H9 (cell line): ENCODE measurements at regions not wholly inside any gene's neighbourhood (a gene's known extent, or its start where the extent isn't known, plus 50 kb on each side); places are given as distances from the start of the nearest gene placed in this dataset.

ENCODE experiments used
- DNase-seq: peaks from one replicate; pipeline ENCODE4 v3.0.0-alpha.2; 2017
- H2AFZ ChIP-seq: one replicate; pipeline ENCODE4 v1.6.1; 2013; ENCODE audit warnings: mild to moderate bottlenecking, low read length, control low read depth, moderate library complexity
- H2AK5ac ChIP-seq: 2 replicates; pipeline ENCODE4 v1.6.1; 2013; ENCODE audit warnings: low read length, control low read depth, mixed read lengths; ENCODE audit not compliant: insufficient read length
- H2BK120ac ChIP-seq: one replicate; pipeline ENCODE4 v1.6.1; 2013; ENCODE audit warnings: low read depth, mild to moderate bottlenecking, low read length, control low read depth, inconsistent platforms; ENCODE audit not compliant: poor library complexity, severe bottlenecking
- H2BK12ac ChIP-seq: 2 replicates; pipeline ENCODE4 v1.6.1; 2013; ENCODE audit warnings: low read length, control low read depth, mixed read lengths, low read depth; ENCODE audit not compliant: insufficient read length
- H2BK15ac ChIP-seq: 2 replicates; pipeline ENCODE4 v1.6.1; 2013; ENCODE audit warnings: low read depth, low read length, control low read depth
- H2BK20ac ChIP-seq: one replicate; pipeline ENCODE4 v1.6.1; 2013; ENCODE audit warnings: low read depth, mild to moderate bottlenecking, low read length, control low read depth, inconsistent platforms; ENCODE audit not compliant: poor library complexity, severe bottlenecking
- H2BK5ac ChIP-seq: 2 replicates; pipeline ENCODE4 v1.6.1; 2013; ENCODE audit warnings: low read length, control low read depth, mixed read lengths; ENCODE audit not compliant: insufficient read length
- H3K14ac ChIP-seq: 2 replicates; pipeline ENCODE4 v1.6.1; 2013; ENCODE audit warnings: low read length, control low read depth; ENCODE audit not compliant: insufficient read depth
- H3K18ac ChIP-seq: 2 replicates; pipeline ENCODE4 v1.6.1; 2013; ENCODE audit warnings: low read depth, mild to moderate bottlenecking, mixed read lengths, low read length, control low read depth; ENCODE audit not compliant: insufficient read length
- H3K23ac ChIP-seq: 2 replicates; pipeline ENCODE4 v1.6.1; 2013; ENCODE audit warnings: low read length, control low read depth, mixed read lengths, low read depth; ENCODE audit not compliant: insufficient read length
- H3K23me2 ChIP-seq: 2 replicates; pipeline ENCODE4 v1.6.1; 2013; ENCODE audit warnings: low read depth, mild to moderate bottlenecking, mixed read lengths, low read length, control low read depth; ENCODE audit not compliant: insufficient read length, poor library complexity, severe bottlenecking
- H3K27ac ChIP-seq: 2 replicates; pipeline ENCODE4 v1.5.1; 2013; ENCODE audit warnings: low read length, control low read depth, mixed read lengths, low read depth; ENCODE audit not compliant: insufficient read length
- H3K27me3 ChIP-seq: 2 replicates; pipeline ENCODE4 v1.6.1; 2013; ENCODE audit warnings: low read length, control low read depth, inconsistent platforms; ENCODE audit not compliant: insufficient read depth
- H3K4ac ChIP-seq: 2 replicates; pipeline ENCODE4 v1.6.1; 2013; ENCODE audit warnings: low read depth, mild to moderate bottlenecking, control low read depth, inconsistent platforms, low read length, moderate library complexity
- H3K4me1 ChIP-seq: 2 replicates; pipeline ENCODE4 v1.6.1; 2013; ENCODE audit warnings: low read length, control low read depth, inconsistent platforms; ENCODE audit not compliant: insufficient read depth
- H3K4me2 ChIP-seq: 2 replicates; pipeline ENCODE4 v1.6.1; 2013; ENCODE audit warnings: low read length, control low read depth, mixed read lengths; ENCODE audit not compliant: insufficient read length, insufficient read depth
- H3K56ac ChIP-seq: 2 replicates; pipeline ENCODE4 v1.6.1; 2013; ENCODE audit warnings: low read depth, mild to moderate bottlenecking, mixed read lengths, low read length, control low read depth; ENCODE audit not compliant: insufficient read length
- H3K79me1 ChIP-seq: 2 replicates; pipeline ENCODE4 v1.6.1; 2013; ENCODE audit warnings: low read depth, mild to moderate bottlenecking, moderate library complexity, low read length, control low read depth, inconsistent platforms; ENCODE audit not compliant: insufficient read depth, poor library complexity, severe bottlenecking
- H3K79me2 ChIP-seq: 2 replicates; pipeline ENCODE4 v1.6.1; 2013; ENCODE audit warnings: low read length, control low read depth, inconsistent platforms; ENCODE audit not compliant: insufficient read depth
- H3K9ac ChIP-seq: 2 replicates; pipeline ENCODE4 v1.6.1; 2013; ENCODE audit warnings: low read length, control low read depth, mixed read lengths; ENCODE audit not compliant: insufficient read length; ENCODE audit errors: extremely low read depth
- H3K9me3 ChIP-seq: one replicate; pipeline ENCODE4 v1.6.1; 2013; ENCODE audit warnings: low read depth, low read length, inconsistent platforms; ENCODE audit not compliant: control insufficient read depth
- H3T11ph ChIP-seq: one replicate; pipeline ENCODE4 v1.6.1; 2013; ENCODE audit warnings: mild to moderate bottlenecking, low read length, control low read depth, inconsistent platforms
- H4K20me1 ChIP-seq: one replicate; pipeline ENCODE4 v1.6.1; 2013; ENCODE audit not compliant: control insufficient read depth, insufficient read length, insufficient read depth
- H4K5ac ChIP-seq: 2 replicates; pipeline ENCODE4 v1.6.1; 2013; ENCODE audit warnings: low read depth, mild to moderate bottlenecking, mixed read lengths, low read length, control low read depth; ENCODE audit not compliant: insufficient read length
- H4K8ac ChIP-seq: replicated peaks from 2 replicates; pipeline ENCODE4 v1.6.1; 2013; ENCODE audit warnings: low read length, control low read depth, mixed read lengths, low read depth; ENCODE audit not compliant: insufficient read length
- H4K91ac ChIP-seq: 2 replicates; pipeline ENCODE4 v1.6.1; 2013; ENCODE audit warnings: low read depth, mild to moderate bottlenecking, moderate library complexity, mixed read lengths, low read length, control low read depth; ENCODE audit not compliant: insufficient read length
- H3K27ac Mint-ChIP-seq, 3 experiments: 2 replicates in 2 of 3; 3 replicates in 1 of 3; pipeline ENCODE4 v1.8.0; 2020 to 2021; ENCODE audit warnings: mixed read lengths in 3 of 3, mild to moderate bottlenecking in 1 of 3, moderate library complexity in 1 of 3
- H3K27me3 Mint-ChIP-seq: 2 replicates; pipeline ENCODE4 v1.8.0; 2021; ENCODE audit warnings: low read depth, mild to moderate bottlenecking, moderate library complexity, mixed read lengths
- H3K36me3 Mint-ChIP-seq, 3 experiments: 2 replicates in 2 of 3; 3 replicates in 1 of 3; pipeline ENCODE4 v1.8.0; 2020 to 2021; ENCODE audit warnings: low read depth in 3 of 3, mixed read lengths in 3 of 3; ENCODE audit not compliant: insufficient read depth in 1 of 3
- H3K4me1 Mint-ChIP-seq, 2 experiments: 2 replicates each; pipeline ENCODE4 v1.8.0; 2020; ENCODE audit warnings: mixed read lengths in 2 of 2
- H3K4me3 Mint-ChIP-seq, 2 experiments: 2 replicates in 1 of 2; 3 replicates in 1 of 2; pipeline ENCODE4 v1.8.0; 2020 to 2021; ENCODE audit warnings: mild to moderate bottlenecking in 2 of 2, mixed read lengths in 2 of 2, moderate library complexity in 1 of 2
- H3K9me3 Mint-ChIP-seq, 2 experiments: 2 replicates in 1 of 2; 3 replicates in 1 of 2; pipeline ENCODE4 v1.8.0; 2020; ENCODE audit warnings: mild to moderate bottlenecking in 2 of 2, mixed read lengths in 2 of 2, moderate library complexity in 1 of 2
- WGBS: extraction: QIAGEN DNeasy Blood & Tissue Kit; methylation state at CpG from one replicate; pipeline ENCODE4 v1.1.7; 2013; ENCODE audit warnings: missing lambda C conversion rate, low lambda C conversion rate, mixed read lengths; ENCODE audit not compliant: insufficient read length; ENCODE audit errors: extremely low coverage; 5-methylcytosine and 5-hydroxymethylcytosine counted together
- TF ChIP-seq, protein P1 (sequence below): fragments of 200-600 bp; sonication (generic); conservative IDR thresholded peaks from 3 replicates; pipeline ENCODE4 v1.8.0; 2021; ENCODE audit warnings: antibody characterized with exemption, mild to moderate bottlenecking

DNA sequence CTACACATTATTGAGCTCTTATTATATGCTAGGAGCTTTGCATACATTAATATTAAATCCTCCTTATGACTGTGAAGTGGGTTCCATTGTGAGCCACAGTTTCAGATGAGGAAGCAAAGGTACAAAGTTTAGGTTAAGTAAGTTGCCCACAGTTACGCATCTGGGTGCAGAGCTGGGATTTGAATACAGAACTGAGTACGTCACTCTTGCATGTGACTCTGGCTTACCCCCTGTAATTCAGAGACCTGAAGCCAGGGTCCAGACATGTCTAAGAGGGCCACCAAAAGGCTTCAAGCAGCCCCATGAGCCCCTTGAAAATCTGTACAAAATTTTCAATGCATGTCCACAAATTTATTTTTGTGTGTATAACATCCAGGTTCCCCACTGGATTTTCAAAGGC lies 71.8 kb downstream of the KLF15 start:
- Histone ChIP-seq H3K9ac (no peak overlapping the region), H3K79me1 (no peaks in the 10 kb centered on the region), H4K8ac (no peak overlapping the region), H3K23ac (no peak overlapping the region), H3K14ac (no peak overlapping the region), H3K27me3 (no peaks in the 10 kb centered on the region; the same call in 1 of the 2 replicates), H3T11ph (no peak overlapping the region), H3K4me1 (no peaks in the 10 kb centered on the region), H3K9me3 (no peaks in the 10 kb centered on the region), H4K91ac (no peak overlapping the region), H2BK120ac (no peak overlapping the region), H3K23me2 (peaks cover 15% of the 10 kb centered on the region), H2AFZ (no peak overlapping the region), H2BK5ac (no peak overlapping the region), H2BK20ac (no peak overlapping the region), H3K18ac (no peak overlapping the region), H3K4me2 (no peak overlapping the region), H2AK5ac (no peak overlapping the region), H3K56ac (no peak overlapping the region), H2BK12ac (no peak overlapping the region), H3K4ac (no peak overlapping the region), H3K79me2 (no peaks in the 10 kb centered on the region), H4K5ac (no peak overlapping the region), H4K20me1 (no peaks in the 10 kb centered on the region), H3K27ac (no peak overlapping the region), H2BK15ac (no peak overlapping the region)
- no peak overlapping the region for H3K27ac Mint-ChIP-seq
- DNase-seq = no peak
- WGBS = no CpG with 5 or more reads among the region's 2 CpGs
- peaks cover 21 to 26% of the 10 kb centered on the region in 2 experiments for H3K4me1 Mint-ChIP-seq
- TF ChIP-seq, protein P1, sequence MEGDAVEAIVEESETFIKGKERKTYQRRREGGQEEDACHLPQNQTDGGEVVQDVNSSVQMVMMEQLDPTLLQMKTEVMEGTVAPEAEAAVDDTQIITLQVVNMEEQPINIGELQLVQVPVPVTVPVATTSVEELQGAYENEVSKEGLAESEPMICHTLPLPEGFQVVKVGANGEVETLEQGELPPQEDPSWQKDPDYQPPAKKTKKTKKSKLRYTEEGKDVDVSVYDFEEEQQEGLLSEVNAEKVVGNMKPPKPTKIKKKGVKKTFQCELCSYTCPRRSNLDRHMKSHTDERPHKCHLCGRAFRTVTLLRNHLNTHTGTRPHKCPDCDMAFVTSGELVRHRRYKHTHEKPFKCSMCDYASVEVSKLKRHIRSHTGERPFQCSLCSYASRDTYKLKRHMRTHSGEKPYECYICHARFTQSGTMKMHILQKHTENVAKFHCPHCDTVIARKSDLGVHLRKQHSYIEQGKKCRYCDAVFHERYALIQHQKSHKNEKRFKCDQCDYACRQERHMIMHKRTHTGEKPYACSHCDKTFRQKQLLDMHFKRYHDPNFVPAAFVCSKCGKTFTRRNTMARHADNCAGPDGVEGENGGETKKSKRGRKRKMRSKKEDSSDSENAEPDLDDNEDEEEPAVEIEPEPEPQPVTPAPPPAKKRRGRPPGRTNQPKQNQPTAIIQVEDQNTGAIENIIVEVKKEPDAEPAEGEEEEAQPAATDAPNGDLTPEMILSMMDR = no peak
- H3K27me3 Mint-ChIP-seq = peaks cover 39% of the 10 kb centered on the region
- H3K4me3 Mint-ChIP-seq = no peak overlapping the region
- H3K36me3 Mint-ChIP-seq = peaks cover 0 to 4% (median 0%) of the 10 kb centered on the region in 3 experiments; a peak in 2 of 7 replicates
- peaks cover 0 to 4% of the 10 kb centered on the region in 2 experiments; a peak in 2 of 5 replicates for H3K9me3 Mint-ChIP-seq
